ENCODE measurements at regions not wholly inside any gene's neighbourhood (a gene's known extent, or its start where the extent isn't known, plus 50 kb on each side); places are given as distances from the start of the nearest gene placed in this dataset.

GRCh38 chr13:97881556-97881955, 71.9 kb upstream of the IPO5 start:
- no peak for TF ChIP-seq CTCF (IDR thresholded peaks at IDR 0.05)
- H3K9me3 ChIP-seq: no peaks in the 10 kb centered on the region
- no peaks in the 10 kb centered on the region for H3K27me3 ChIP-seq (replicated peaks; ENCODE audit: insufficient read depth)
- no peak for ATAC-seq (ENCODE audit: insufficient number of reproducible peaks, low FRiP score, low read depth)
- DNase-seq (ENCODE audit: low spot score): no peak
- H3K4me1 ChIP-seq (ENCODE audit: control insufficient read depth in 1 of 2, low read depth in 2 of 2): no peaks in the 10 kb centered on the region
- H3K36me3 ChIP-seq: no peaks in the 10 kb centered on the region
- H3K27ac ChIP-seq: no peak overlapping the region
- H3K4me3 ChIP-seq: no peak overlapping the region

DNA sequence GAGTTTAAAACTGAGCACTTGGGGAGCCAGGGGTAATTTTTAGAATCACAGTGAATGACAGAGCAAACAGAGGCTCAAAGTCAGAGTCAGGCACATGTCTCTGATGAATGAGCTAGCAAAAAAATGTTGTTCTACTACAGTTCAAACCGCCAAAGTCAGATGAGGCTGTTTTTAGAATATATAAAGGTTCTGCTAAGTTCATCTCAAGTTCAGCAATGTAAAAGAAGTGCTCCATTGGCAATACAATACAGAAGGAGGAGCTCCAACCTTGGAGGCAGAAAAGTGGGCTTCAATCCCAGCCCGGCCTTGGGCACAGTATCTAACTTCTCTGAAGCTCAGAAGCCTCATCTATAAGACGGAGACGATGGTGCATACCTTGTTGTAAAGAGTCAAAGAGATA, 70.1 kb upstream of the IPO5 start:
- Histone ChIP-seq H3K36me3 (no peaks in the 10 kb centered on the region), H3K27me3 (replicated peaks; ENCODE audit: insufficient read depth) (no peaks in the 10 kb centered on the region), H3K27ac (no peak overlapping the region), H3K9me3 (no peaks in the 10 kb centered on the region), H3K4me1 (ENCODE audit: control insufficient read depth in 1 of 2, low read depth in 2 of 2) (no peaks in the 10 kb centered on the region), H3K4me3 (no peak overlapping the region)
- ATAC-seq (ENCODE audit: insufficient number of reproducible peaks, low FRiP score, low read depth) (no peak), DNase-seq (ENCODE audit: low spot score) (no peak)
- TF ChIP-seq CTCF (IDR thresholded peaks at IDR 0.05): no peak

GRCh38 chr13:97884707-97885468, 68.6 kb upstream of the IPO5 start:
- no peaks in the 10 kb centered on the region for H3K36me3 ChIP-seq
- H3K27me3 ChIP-seq (replicated peaks; ENCODE audit: insufficient read depth): no peaks in the 10 kb centered on the region
- H3K27ac ChIP-seq: no peak overlapping the region
- no peak overlapping the region for H3K4me3 ChIP-seq
- DNase-seq (ENCODE audit: low spot score) (no peak), ATAC-seq (ENCODE audit: insufficient number of reproducible peaks, low FRiP score, low read depth) (no peak)
- H3K9me3 ChIP-seq: no peaks in the 10 kb centered on the region
- TF ChIP-seq CTCF (IDR thresholded peaks at IDR 0.05): no peak
- H3K4me1 ChIP-seq (ENCODE audit: control insufficient read depth in 1 of 2, low read depth in 2 of 2): no peaks in the 10 kb centered on the region

DNA sequence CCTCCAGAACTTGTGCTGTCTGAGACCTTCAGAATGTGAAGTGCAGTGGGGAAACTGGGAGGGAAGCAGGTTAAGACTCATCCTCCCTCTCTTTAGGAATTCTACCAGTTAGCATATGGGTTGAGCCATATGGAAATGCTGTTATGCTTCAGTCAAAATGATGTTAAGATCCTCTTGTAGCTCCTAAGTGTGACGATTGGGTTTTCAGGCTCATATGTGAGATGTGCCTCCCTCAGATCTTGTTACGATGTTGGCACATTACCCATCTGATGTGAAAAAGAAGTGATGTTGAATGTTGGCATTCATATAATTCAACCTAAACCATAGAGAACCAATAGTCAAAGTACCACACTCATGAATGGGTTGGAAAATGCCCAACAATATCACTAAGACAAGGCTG, 67.8 kb upstream of the IPO5 start:
- H3K9me3 ChIP-seq: no peaks in the 10 kb centered on the region
- no peak for TF ChIP-seq CTCF (IDR thresholded peaks at IDR 0.05)
- H3K4me3 ChIP-seq: no peak overlapping the region
- ATAC-seq (ENCODE audit: insufficient number of reproducible peaks, low FRiP score, low read depth) (no peak), DNase-seq (ENCODE audit: low spot score) (no peak)
- H3K27ac ChIP-seq: no peak overlapping the region
- H3K36me3 ChIP-seq: no peaks in the 10 kb centered on the region
- H3K27me3 ChIP-seq (replicated peaks; ENCODE audit: insufficient read depth): no peaks in the 10 kb centered on the region
- no peaks in the 10 kb centered on the region for H3K4me1 ChIP-seq (ENCODE audit: control insufficient read depth in 1 of 2, low read depth in 2 of 2)

- H3K27me3 ChIP-seq (replicated peaks; ENCODE audit: insufficient read depth): no peaks in the 10 kb centered on the region
- no peaks in the 10 kb centered on the region for H3K4me1 ChIP-seq (ENCODE audit: control insufficient read depth in 1 of 2, low read depth in 2 of 2)
- no peaks in the 10 kb centered on the region for H3K9me3 ChIP-seq
- ATAC-seq (ENCODE audit: insufficient number of reproducible peaks, low FRiP score, low read depth) (no peak), DNase-seq (ENCODE audit: low spot score) (no peak)
- TF ChIP-seq CTCF (IDR thresholded peaks at IDR 0.05): no peak
- H3K4me3 ChIP-seq: no peak overlapping the region
- no peak overlapping the region for H3K27ac ChIP-seq
- no peaks in the 10 kb centered on the region for H3K36me3 ChIP-seq
These were observed 63.7 kb upstream of the IPO5 start for GRCh38 chr13:97889803-97890202.

Measured in thoracic aorta (tissue), 2 donors.